GM23248 (cell line): ENCODE measurements at regions not wholly inside any gene's neighbourhood (a gene's known extent, or its start where the extent isn't known, plus 50 kb on each side); places are given as distances from the start of the nearest gene placed in this dataset.

Source experiments
- DNase-seq: peaks from one replicate; pipeline ENCODE4 v3.0.0-alpha.2; 2015
- H2AFZ ChIP-seq: fragments of 200-600 bp; sonication (generic); 2 replicates; pipeline ENCODE4 v1.6.1; 2016; ENCODE audit warnings: antibody characterized with exemption
- H3F3A ChIP-seq: fragments of 200-600 bp; sonication (generic); 2 replicates; pipeline ENCODE4 v1.6.1; 2016; ENCODE audit warnings: mild to moderate bottlenecking, antibody characterized with exemption, mixed run types; ENCODE audit not compliant: insufficient read depth
- H3K27ac ChIP-seq: fragments of 200-600 bp; sonication (generic); 2 replicates; pipeline ENCODE4 v1.5.1; 2016; ENCODE audit warnings: mild to moderate bottlenecking
- H3K27me3 ChIP-seq: fragments of 200-600 bp; sonication (generic); replicated peaks from 2 replicates; pipeline ENCODE4 v1.6.1; 2016; ENCODE audit warnings: mild to moderate bottlenecking; ENCODE audit not compliant: insufficient read depth
- H3K36me3 ChIP-seq: fragments of 200-600 bp; sonication (generic); 2 replicates; pipeline ENCODE4 v1.6.1; 2016; ENCODE audit warnings: low read depth, mild to moderate bottlenecking
- H3K4me1 ChIP-seq: fragments of 200-600 bp; sonication (generic); 2 replicates; pipeline ENCODE4 v1.6.1; 2016; ENCODE audit warnings: mild to moderate bottlenecking; ENCODE audit not compliant: insufficient read depth
- H3K4me2 ChIP-seq: fragments of 200-600 bp; sonication (generic); one replicate; pipeline ENCODE4 v1.6.1; 2016; ENCODE audit warnings: mild to moderate bottlenecking; ENCODE audit not compliant: unreplicated experiment
- H3K4me3 ChIP-seq: fragments of 200-600 bp; sonication (generic); 2 replicates; pipeline ENCODE4 v1.5.1; 2016; ENCODE audit warnings: mild to moderate bottlenecking
- H3K79me2 ChIP-seq: fragments of 200-600 bp; sonication (generic); 2 replicates; pipeline ENCODE4 v1.6.1; 2016; ENCODE audit warnings: mild to moderate bottlenecking; ENCODE audit not compliant: insufficient read depth
- H3K9ac ChIP-seq: fragments of 200-600 bp; sonication (generic); 2 replicates; pipeline ENCODE4 v1.6.1; 2016; ENCODE audit warnings: mild to moderate bottlenecking
- H3K9me2 ChIP-seq: fragments of 200-600 bp; sonication (generic); 2 replicates; pipeline ENCODE4 v1.6.1; 2016; ENCODE audit warnings: mixed run types, mild to moderate bottlenecking, moderate library complexity; ENCODE audit not compliant: insufficient read depth
- H3K9me3 ChIP-seq: fragments of 200-600 bp; sonication (generic); one replicate; pipeline ENCODE4 v1.6.1; 2017; ENCODE audit warnings: low read depth
- H4K20me1 ChIP-seq: fragments of 200-600 bp; sonication (generic); 2 replicates; pipeline ENCODE4 v1.6.0; 2016; ENCODE audit not compliant: insufficient read depth
- EZH2 ChIP-seq: fragments of 200-600 bp; sonication (generic); IDR thresholded peaks from 2 replicates; pipeline ENCODE4 v1.6.1; 2018; ENCODE audit warnings: antibody characterized with exemption, mild to moderate bottlenecking; ENCODE audit not compliant: insufficient read depth, poor library complexity, severe bottlenecking
- EZH2phosphoT487 ChIP-seq: fragments of 200-600 bp; sonication (generic); IDR thresholded peaks from 2 replicates; pipeline ENCODE4 v1.6.1; 2018; ENCODE audit warnings: antibody characterized with exemption, moderate library complexity, mild to moderate bottlenecking, low read depth; ENCODE audit not compliant: insufficient read depth
- WGBS, 2 experiments: methylation state at CpG; one replicate each; pipeline ENCODE4 v1.1.6; 2015 to 2017; ENCODE audit warnings: low lambda C conversion rate in 2 of 2, low coverage in 1 of 2; ENCODE audit errors: missing lambda C conversion rate in 2 of 2; 5-methylcytosine and 5-hydroxymethylcytosine counted together
- in situ Hi-C: fragments of 300-500 bp; cut with MboI; formaldehyde crosslinking; loops from 2 replicates; pipeline ENCODE4 v1.15.0; 2020

GRCh38 chr7:25779002-25779546, 372.9 kb upstream of the NFE2L3 start:
- no peak overlapping the region for H2AFZ ChIP-seq
- H3K27ac ChIP-seq, result no peak overlapping the region
- no peak for DNase-seq
- in situ Hi-C loops, result no loop called here
- H4K20me1 ChIP-seq, result no peaks in the 10 kb centered on the region
- H3K9ac ChIP-seq, result no peak overlapping the region
- H3K27me3 ChIP-seq, result no peaks in the 10 kb centered on the region
- H3K4me3 ChIP-seq, result no peak overlapping the region
- H3K4me2 ChIP-seq, result no peak overlapping the region
- WGBS, 2 experiments, result 55 to 60% methylated on average over 3 of the region's 3 CpGs
- H3K9me2 ChIP-seq, result no peaks in the 10 kb centered on the region
- no peaks in the 10 kb centered on the region for H3K4me1 ChIP-seq
- TF ChIP-seq EZH2phosphoT487 (no peak), EZH2 (no peak)
- no peaks in the 10 kb centered on the region for H3K79me2 ChIP-seq
- H3F3A ChIP-seq, result no peaks in the 10 kb centered on the region
- no peaks in the 10 kb centered on the region for H3K36me3 ChIP-seq
- H3K9me3 ChIP-seq, result no peaks in the 10 kb centered on the region

- Histone ChIP-seq H3K9ac (no peak overlapping the region), H3K36me3 (no peaks in the 10 kb centered on the region), H3K9me3 (no peaks in the 10 kb centered on the region), H3K9me2 (no peaks in the 10 kb centered on the region), H2AFZ (no peak overlapping the region), H3K79me2 (no peaks in the 10 kb centered on the region), H3K27ac (no peak overlapping the region), H3K4me3 (no peak overlapping the region), H3K27me3 (no peaks in the 10 kb centered on the region), H3K4me1 (no peaks in the 10 kb centered on the region), H3F3A (no peaks in the 10 kb centered on the region), H3K4me2 (no peak overlapping the region), H4K20me1 (no peaks in the 10 kb centered on the region)
- 74 to 79% methylated on average over 2 of the region's 2 CpGs for WGBS, 2 experiments
- TF ChIP-seq EZH2, result no peak
- no peak for TF ChIP-seq EZH2phosphoT487
- no peak for DNase-seq
- in situ Hi-C loops, result no loop called here
Observed at GRCh38 chr7:25780904-25781303, 371.1 kb upstream of the NFE2L3 start.

GRCh38 chr7:25781704-25782103, 370.3 kb upstream of the NFE2L3 start:
- Histone ChIP-seq H3K79me2 (no peaks in the 10 kb centered on the region), H3K4me2 (no peak overlapping the region), H3K4me3 (no peak overlapping the region), H3K9ac (no peak overlapping the region), H3K27me3 (no peaks in the 10 kb centered on the region), H3K36me3 (no peaks in the 10 kb centered on the region), H3K4me1 (0 out of 2 replicates have a peak, but pooled peaks cover 2% of the 10 kb centered on the region), H3F3A (no peaks in the 10 kb centered on the region), H3K9me2 (no peaks in the 10 kb centered on the region), H3K27ac (no peak overlapping the region), H2AFZ (no peak overlapping the region), H3K9me3 (no peaks in the 10 kb centered on the region), H4K20me1 (no peaks in the 10 kb centered on the region)
- in situ Hi-C loops, result no loop called here
- no peak for TF ChIP-seq EZH2
- TF ChIP-seq EZH2phosphoT487, result no peak
- WGBS, 2 experiments, result 4 to 12% methylated on average over 1 of the region's 1 CpG
- no peak for DNase-seq

GRCh38 chr7:25786936-25787335, 365.1 kb upstream of the NFE2L3 start:
- no peak for DNase-seq
- no peak overlapping the region for H3K4me2 ChIP-seq
- H3K27ac ChIP-seq, result no peak overlapping the region
- H4K20me1 ChIP-seq, result no peaks in the 10 kb centered on the region
- no peaks in the 10 kb centered on the region for H3F3A ChIP-seq
- H3K9me3 ChIP-seq, result no peaks in the 10 kb centered on the region
- no peak overlapping the region for H3K4me3 ChIP-seq
- no peaks in the 10 kb centered on the region for H3K27me3 ChIP-seq
- H3K79me2 ChIP-seq, result no peaks in the 10 kb centered on the region
- in situ Hi-C loops, result no loop called here
- H3K4me1 ChIP-seq, result peaks cover 10% of the 10 kb centered on the region
- 4% methylated on average over 1 of the region's 1 CpG for WGBS, 2 experiments
- H2AFZ ChIP-seq, result no peak overlapping the region
- no peak overlapping the region for H3K9ac ChIP-seq
- no peak for TF ChIP-seq EZH2phosphoT487
- TF ChIP-seq EZH2, result no peak
- no peaks in the 10 kb centered on the region for H3K9me2 ChIP-seq
- H3K36me3 ChIP-seq, result no peaks in the 10 kb centered on the region

- Histone ChIP-seq H3K27me3 (no peaks in the 10 kb centered on the region), H2AFZ (no peak overlapping the region), H3K4me2 (no peak overlapping the region), H3K4me3 (no peak overlapping the region), H3K79me2 (no peaks in the 10 kb centered on the region), H3K9ac (no peak overlapping the region), H3K36me3 (no peaks in the 10 kb centered on the region), H4K20me1 (no peaks in the 10 kb centered on the region), H3K9me3 (no peaks in the 10 kb centered on the region), H3K27ac (no peak overlapping the region), H3F3A (no peaks in the 10 kb centered on the region), H3K4me1 (peaks cover 10% of the 10 kb centered on the region), H3K9me2 (no peaks in the 10 kb centered on the region)
- WGBS, 2 experiments, result 29 to 32% methylated on average over 1 of the region's 1 CpG
- no peak for TF ChIP-seq EZH2
- no peak for TF ChIP-seq EZH2phosphoT487
- DNase-seq, result no peak
- in situ Hi-C loops, result no loop called here
Observed at GRCh38 chr7:25787336-25787735, 364.7 kb upstream of the NFE2L3 start.
